Hepatocyte (in vitro differentiated cells): ENCODE measurements at regions not wholly inside any gene's neighbourhood (a gene's known extent, or its start where the extent isn't known, plus 50 kb on each side); places are given as distances from the start of the nearest gene placed in this dataset.
A peak's percentile ranks its signal among the peaks of the same experiment; 100 is the strongest.

Experiments used
- DNase-seq: peaks from one replicate; pipeline ENCODE4 v3.0.0-alpha.2; 2016; ENCODE audit warnings: low spot score
- H2AFZ ChIP-seq: fragments of 200-600 bp; sonication (generic); 2 replicates; pipeline ENCODE4 v1.6.0; 2016; ENCODE audit warnings: antibody characterized with exemption, mild to moderate bottlenecking
- H3K27ac ChIP-seq: fragments of 200-600 bp; sonication (generic); 2 replicates; pipeline ENCODE4 v1.5.1; 2016; ENCODE audit warnings: mild to moderate bottlenecking
- H3K27me3 ChIP-seq: fragments of 200-600 bp; sonication (generic); 2 replicates; pipeline ENCODE4 v1.6.1; 2016
- H3K36me3 ChIP-seq: fragments of 200-600 bp; sonication (generic); replicated peaks from 2 replicates; pipeline ENCODE4 v1.5.1; 2016; ENCODE audit warnings: low read depth; ENCODE audit not compliant: insufficient read depth
- H3K4me1 ChIP-seq: fragments of 200-600 bp; sonication (generic); 2 replicates; pipeline ENCODE4 v1.5.1; 2016; ENCODE audit warnings: mild to moderate bottlenecking, moderate library complexity; ENCODE audit not compliant: insufficient read depth
- H3K4me2 ChIP-seq: fragments of 200-600 bp; sonication (generic); 2 replicates; pipeline ENCODE4 v1.6.0; 2016
- H3K4me3 ChIP-seq: fragments of 200-600 bp; sonication (generic); 2 replicates; pipeline ENCODE4 v1.5.1; 2016; ENCODE audit warnings: mild to moderate bottlenecking
- H3K79me2 ChIP-seq: fragments of 200-600 bp; sonication (generic); 2 replicates; pipeline ENCODE4 v1.6.0; 2017; ENCODE audit warnings: mild to moderate bottlenecking
- H3K9me2 ChIP-seq: fragments of 200-600 bp; sonication (generic); replicated peaks from 2 replicates; pipeline ENCODE4 v1.6.0; 2017; ENCODE audit warnings: mild to moderate bottlenecking; ENCODE audit not compliant: insufficient read depth
- H3K9me3 ChIP-seq: fragments of 200-600 bp; sonication (generic); 2 replicates; pipeline ENCODE4 v1.5.1; 2016; ENCODE audit warnings: low read depth, mild to moderate bottlenecking
- H4K20me1 ChIP-seq: fragments of 200-600 bp; sonication (generic); 2 replicates; pipeline ENCODE4 v1.6.0; 2016; ENCODE audit warnings: mild to moderate bottlenecking; ENCODE audit not compliant: insufficient read depth, poor library complexity, severe bottlenecking
- CTCF ChIP-seq: fragments of 200-600 bp; sonication (generic); IDR thresholded peaks from 2 replicates; pipeline ENCODE4 v1.5.1; 2016; ENCODE audit warnings: antibody characterized with exemption, mild to moderate bottlenecking; ENCODE audit not compliant: poor library complexity
- EZH2 ChIP-seq: fragments of 200-600 bp; sonication (generic); IDR thresholded peaks from 2 replicates; pipeline ENCODE4 v1.6.1; 2016; ENCODE audit warnings: antibody characterized with exemption, mild to moderate bottlenecking, borderline replicate concordance
- EZH2phosphoT487 ChIP-seq: fragments of 200-600 bp; sonication (generic); IDR thresholded peaks from one replicate; pipeline ENCODE4 v1.6.1; 2018; ENCODE audit warnings: antibody characterized with exemption, mild to moderate bottlenecking, low read depth, moderate library complexity; ENCODE audit not compliant: unreplicated experiment, severe bottlenecking
- WGBS: methylation state at CpG from one replicate; pipeline ENCODE4 v1.1.6; 2016; ENCODE audit warnings: low lambda C conversion rate; ENCODE audit errors: missing lambda C conversion rate; 5-methylcytosine and 5-hydroxymethylcytosine counted together

GRCh38 chr15:95025924-95026728, 794.8 kb downstream of the MCTP2 start:
- Histone ChIP-seq H3K27me3 (no peaks in the 10 kb centered on the region), H3K9me3 (no peaks in the 10 kb centered on the region), H3K79me2 (no peaks in the 10 kb centered on the region), H3K4me3 (no peak overlapping the region), H3K9me2 (no peaks in the 10 kb centered on the region), H3K27ac (no peak overlapping the region), H3K4me2 (no peak overlapping the region), H4K20me1 (no peaks in the 10 kb centered on the region), H3K4me1 (no peaks in the 10 kb centered on the region), H3K36me3 (no peaks in the 10 kb centered on the region), H2AFZ (no peak overlapping the region)
- DNase-seq, result peak; percentile 56
- WGBS, result 83% methylated on average over 5 of the region's 5 CpGs
- peak; percentile 59 for TF ChIP-seq CTCF
- no peak for TF ChIP-seq EZH2phosphoT487
- no peak for TF ChIP-seq EZH2

GRCh38 chr15:95027981-95028380, 796.6 kb downstream of the MCTP2 start:
- H3K4me2 ChIP-seq, result no peak overlapping the region
- H3K36me3 ChIP-seq, result no peaks in the 10 kb centered on the region
- H3K4me1 ChIP-seq, result no peaks in the 10 kb centered on the region
- no peaks in the 10 kb centered on the region for H3K27me3 ChIP-seq
- H3K9me3 ChIP-seq, result no peaks in the 10 kb centered on the region
- no peak overlapping the region for H2AFZ ChIP-seq
- no peak overlapping the region for H3K27ac ChIP-seq
- no peak overlapping the region for H3K4me3 ChIP-seq
- DNase-seq, result no peak
- no peaks in the 10 kb centered on the region for H3K79me2 ChIP-seq
- H4K20me1 ChIP-seq, result no peaks in the 10 kb centered on the region
- H3K9me2 ChIP-seq, result no peaks in the 10 kb centered on the region
- TF ChIP-seq CTCF (no peak), EZH2phosphoT487 (no peak), EZH2 (no peak)
- WGBS, result 95% methylated on average over 3 of the region's 3 CpGs

GRCh38 chr15:95032156-95032555, 800.8 kb downstream of the MCTP2 start:
- TF ChIP-seq EZH2phosphoT487, result no peak
- no peak for TF ChIP-seq CTCF
- no peak for TF ChIP-seq EZH2
- Histone ChIP-seq H3K4me3 (no peak overlapping the region), H3K4me2 (no peak overlapping the region), H3K9me2 (no peaks in the 10 kb centered on the region), H3K4me1 (no peaks in the 10 kb centered on the region), H3K36me3 (no peaks in the 10 kb centered on the region), H3K27ac (no peak overlapping the region), H3K27me3 (no peaks in the 10 kb centered on the region), H3K79me2 (no peaks in the 10 kb centered on the region), H3K9me3 (no peaks in the 10 kb centered on the region), H4K20me1 (no peaks in the 10 kb centered on the region), H2AFZ (no peak overlapping the region)
- WGBS, result 80% methylated on average over 2 of the region's 2 CpGs
- DNase-seq, result no peak
